PFSK-1 (cell line): ENCODE measurements at regions not wholly inside any gene's neighbourhood (a gene's known extent, or its start where the extent isn't known, plus 50 kb on each side); places are given as distances from the start of the nearest gene placed in this dataset.

Experiments
- FOXP2 ChIP-seq: optimal IDR thresholded peaks from 2 replicates; pipeline ENCODE3; 2011; ENCODE audit warnings: borderline replicate concordance, control low read depth, inconsistent platforms; ENCODE audit not compliant: insufficient read depth; ENCODE audit errors: extremely low read length, extremely low read depth
- POLR2AphosphoS5 ChIP-seq: IDR thresholded peaks from 2 replicates; pipeline ENCODE4 v1.6.1; 2012; ENCODE audit warnings: low read depth, mild to moderate bottlenecking, control low read depth, low read length, moderate library complexity
- SIN3A ChIP-seq: IDR thresholded peaks from 2 replicates; pipeline ENCODE4 v1.6.1; 2012; ENCODE audit warnings: mild to moderate bottlenecking, low read length, moderate library complexity, borderline replicate concordance; ENCODE audit not compliant: insufficient read depth
- TAF1 ChIP-seq: IDR thresholded peaks from 2 replicates; pipeline ENCODE4 v1.6.1; 2012; ENCODE audit warnings: low read length, control low read depth, borderline replicate concordance; ENCODE audit not compliant: insufficient read depth
- TF ChIP-seq, protein P1 (sequence below), 2 experiments: IDR thresholded peaks; 2 replicates each; pipeline versions ENCODE4 v1.6.1 to v1.8.0; 2011 to 2012; ENCODE audit warnings: low read depth in 2 of 2, low read length in 2 of 2, control low read depth in 1 of 2, inconsistent platforms in 1 of 2, mild to moderate bottlenecking in 1 of 2, moderate library complexity in 1 of 2; ENCODE audit not compliant: insufficient read depth in 1 of 2

DNA sequence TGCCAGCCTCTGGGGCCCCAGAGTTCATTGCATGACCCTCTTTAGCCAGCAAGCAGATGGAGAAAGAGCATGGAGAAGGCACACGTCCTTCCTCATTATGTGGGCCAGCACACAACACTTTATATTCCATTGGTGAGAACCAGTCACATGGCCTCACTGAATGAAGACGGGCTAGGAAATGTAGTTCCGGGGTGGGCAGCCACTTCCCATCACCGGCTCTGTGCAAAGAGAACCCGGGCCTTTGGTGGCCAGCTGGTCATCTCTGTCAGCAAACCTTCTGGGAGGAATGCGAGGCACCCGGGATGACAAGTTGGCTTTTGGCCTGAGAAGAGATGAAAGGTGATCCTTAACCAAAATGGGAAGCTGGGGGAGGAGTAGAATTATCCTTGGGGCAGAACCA, 90.2 kb upstream of the VGLL4 start:
- no peak for TF ChIP-seq TAF1
- TF ChIP-seq FOXP2, result no peak
- no peak for TF ChIP-seq SIN3A
- TF ChIP-seq POLR2AphosphoS5, result no peak
- TF ChIP-seq, protein P1, sequence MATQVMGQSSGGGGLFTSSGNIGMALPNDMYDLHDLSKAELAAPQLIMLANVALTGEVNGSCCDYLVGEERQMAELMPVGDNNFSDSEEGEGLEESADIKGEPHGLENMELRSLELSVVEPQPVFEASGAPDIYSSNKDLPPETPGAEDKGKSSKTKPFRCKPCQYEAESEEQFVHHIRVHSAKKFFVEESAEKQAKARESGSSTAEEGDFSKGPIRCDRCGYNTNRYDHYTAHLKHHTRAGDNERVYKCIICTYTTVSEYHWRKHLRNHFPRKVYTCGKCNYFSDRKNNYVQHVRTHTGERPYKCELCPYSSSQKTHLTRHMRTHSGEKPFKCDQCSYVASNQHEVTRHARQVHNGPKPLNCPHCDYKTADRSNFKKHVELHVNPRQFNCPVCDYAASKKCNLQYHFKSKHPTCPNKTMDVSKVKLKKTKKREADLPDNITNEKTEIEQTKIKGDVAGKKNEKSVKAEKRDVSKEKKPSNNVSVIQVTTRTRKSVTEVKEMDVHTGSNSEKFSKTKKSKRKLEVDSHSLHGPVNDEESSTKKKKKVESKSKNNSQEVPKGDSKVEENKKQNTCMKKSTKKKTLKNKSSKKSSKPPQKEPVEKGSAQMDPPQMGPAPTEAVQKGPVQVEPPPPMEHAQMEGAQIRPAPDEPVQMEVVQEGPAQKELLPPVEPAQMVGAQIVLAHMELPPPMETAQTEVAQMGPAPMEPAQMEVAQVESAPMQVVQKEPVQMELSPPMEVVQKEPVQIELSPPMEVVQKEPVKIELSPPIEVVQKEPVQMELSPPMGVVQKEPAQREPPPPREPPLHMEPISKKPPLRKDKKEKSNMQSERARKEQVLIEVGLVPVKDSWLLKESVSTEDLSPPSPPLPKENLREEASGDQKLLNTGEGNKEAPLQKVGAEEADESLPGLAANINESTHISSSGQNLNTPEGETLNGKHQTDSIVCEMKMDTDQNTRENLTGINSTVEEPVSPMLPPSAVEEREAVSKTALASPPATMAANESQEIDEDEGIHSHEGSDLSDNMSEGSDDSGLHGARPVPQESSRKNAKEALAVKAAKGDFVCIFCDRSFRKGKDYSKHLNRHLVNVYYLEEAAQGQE (IDR thresholded peaks at IDR 0.05; ENCODE audit: insufficient read depth in 1 of 2, low read depth in 2 of 2, low read length in 2 of 2), result no peak

DNA sequence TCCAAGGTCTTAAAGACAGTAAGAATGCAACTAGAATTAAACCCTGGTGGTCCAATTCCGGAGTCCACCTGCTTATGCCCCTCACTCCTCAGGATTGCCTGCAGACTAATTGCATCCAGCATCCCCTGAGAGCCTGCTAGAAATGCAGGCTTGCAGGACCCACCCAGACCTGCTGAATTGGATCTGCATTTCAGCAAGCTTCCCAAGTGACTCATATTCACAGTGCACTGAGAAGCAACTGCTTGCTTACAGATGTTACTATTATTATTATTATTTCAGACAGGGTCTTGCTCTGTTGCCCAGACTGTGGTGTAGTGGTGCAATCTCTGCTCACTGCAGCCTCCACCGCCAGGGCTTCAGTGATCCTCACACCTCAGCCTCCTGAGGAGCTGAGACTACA, 83.5 kb upstream of the VGLL4 start:
- TF ChIP-seq POLR2AphosphoS5, result no peak
- no peak for TF ChIP-seq FOXP2
- no peak for TF ChIP-seq TAF1
- no peak for TF ChIP-seq SIN3A

DNA sequence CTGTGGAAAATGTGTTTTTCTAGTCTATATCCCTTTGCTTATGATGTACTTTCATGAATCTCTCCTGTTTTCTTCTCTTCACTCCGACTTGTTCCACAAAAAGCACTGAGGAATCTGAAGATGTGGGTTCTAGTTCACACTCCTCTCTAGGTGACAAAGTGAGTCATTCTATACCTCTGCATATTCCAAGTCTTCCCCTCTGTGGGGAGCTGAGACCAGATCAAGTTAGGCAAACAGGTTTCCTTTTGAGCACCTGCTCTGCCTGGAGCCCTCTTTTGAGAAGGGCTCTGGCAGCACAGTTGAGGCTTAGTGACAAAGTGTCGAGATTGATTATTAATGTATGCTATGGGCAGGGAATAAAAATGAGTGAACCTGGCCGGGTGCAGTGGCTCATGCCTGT, 82.4 kb upstream of the VGLL4 start:
- no peak for TF ChIP-seq SIN3A
- TF ChIP-seq FOXP2, result no peak
- no peak for TF ChIP-seq POLR2AphosphoS5
- TF ChIP-seq TAF1, result no peak
- TF ChIP-seq, protein P1 (IDR thresholded peaks at IDR 0.05; ENCODE audit: insufficient read depth in 1 of 2, low read depth in 2 of 2, low read length in 2 of 2), result no peak

DNA sequence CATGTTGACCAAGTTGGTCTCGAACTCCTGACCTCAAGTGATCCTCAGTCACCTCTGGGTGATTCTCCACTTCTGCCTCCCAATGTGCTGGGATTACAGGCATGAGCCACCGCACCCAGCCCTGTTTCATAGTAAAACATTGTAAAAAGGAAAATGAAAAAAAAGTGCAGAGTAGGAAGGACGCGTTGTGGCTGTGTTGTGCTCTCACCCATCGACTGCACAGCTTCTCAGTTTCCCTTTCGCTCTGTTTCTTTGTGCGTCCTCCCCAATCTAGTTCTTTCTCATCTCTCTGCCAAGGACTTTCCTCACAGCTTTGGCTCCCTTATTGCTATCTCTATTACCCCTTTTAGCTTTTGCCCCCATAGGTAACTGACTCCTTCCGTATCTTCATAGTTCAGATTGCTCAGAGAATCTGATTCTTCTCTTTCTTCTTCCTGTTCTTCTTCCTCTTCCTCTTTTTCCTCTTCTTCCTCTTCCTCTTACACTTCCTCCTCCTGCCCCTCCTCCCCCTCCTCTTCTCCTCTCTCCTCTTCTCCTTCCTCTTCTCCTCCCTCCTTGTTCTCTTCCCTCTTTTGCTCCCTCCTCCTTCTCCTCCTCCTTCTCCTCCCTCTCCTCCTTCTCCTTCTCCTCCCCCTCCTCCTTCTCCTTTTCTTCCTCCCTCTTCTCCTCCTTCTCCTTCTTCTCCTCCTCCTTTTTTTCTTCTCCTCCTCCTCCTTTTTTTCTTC, 81.1 kb upstream of the VGLL4 start:
- no peak for TF ChIP-seq TAF1
- TF ChIP-seq, protein P1 (IDR thresholded peaks at IDR 0.05; ENCODE audit: insufficient read depth in 1 of 2, low read depth in 2 of 2, low read length in 2 of 2), result no peak
- no peak for TF ChIP-seq SIN3A
- no peak for TF ChIP-seq FOXP2
- TF ChIP-seq POLR2AphosphoS5, result no peak

DNA sequence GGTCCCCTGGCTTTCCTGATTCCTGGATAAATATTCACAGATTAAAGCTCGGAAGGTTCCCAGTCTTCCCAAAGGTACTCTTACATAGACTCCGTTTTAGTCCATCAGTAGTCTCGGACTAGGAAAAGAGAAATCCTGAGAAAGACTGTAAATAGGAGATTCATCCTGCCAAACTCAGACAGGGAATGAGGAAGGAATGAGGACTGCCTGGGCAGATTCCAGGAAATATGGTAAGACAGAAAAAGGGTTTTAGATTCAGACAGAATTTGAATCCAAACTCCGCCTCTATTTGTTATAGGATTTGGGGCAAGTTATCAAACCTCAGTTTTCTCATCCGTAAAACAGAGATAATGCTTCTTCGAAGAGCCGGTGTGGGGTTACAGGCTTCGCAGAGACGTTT, 77.8 kb upstream of the VGLL4 start:
- TF ChIP-seq TAF1 (no peak), FOXP2 (no peak), SIN3A (no peak), POLR2AphosphoS5 (no peak)
- TF ChIP-seq, protein P1 (IDR thresholded peaks at IDR 0.05; ENCODE audit: insufficient read depth in 1 of 2, low read depth in 2 of 2, low read length in 2 of 2), result no peak
